GM12874 (cell line): ENCODE measurements at regions not wholly inside any gene's neighbourhood (a gene's known extent, or its start where the extent isn't known, plus 50 kb on each side); places are given as distances from the start of the nearest gene placed in this dataset.

Experiments used
- CTCF ChIP-seq: IDR thresholded peaks from 2 replicates; pipeline ENCODE4 v1.5.1; 2011; ENCODE audit warnings: low read depth, mild to moderate bottlenecking, control low read depth, low read length, moderate library complexity; ENCODE audit not compliant: insufficient read depth

DNA sequence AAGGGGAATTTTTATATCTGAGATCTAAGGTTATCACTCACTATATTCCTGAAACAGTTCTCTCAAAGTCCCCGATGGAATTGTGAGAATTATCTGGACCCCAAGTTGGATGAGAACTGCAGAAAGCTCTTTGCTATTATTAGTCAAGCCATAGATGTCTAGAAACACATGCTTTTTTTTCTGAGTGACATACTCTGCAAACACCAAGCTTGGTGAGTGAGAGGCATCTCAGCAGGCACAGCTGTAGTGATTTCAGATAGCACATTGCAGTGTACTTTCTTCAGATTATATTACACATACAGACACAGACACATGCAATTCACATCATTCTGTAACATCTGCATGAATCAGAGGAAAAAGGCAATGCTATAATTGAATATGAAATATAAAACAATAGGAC is 111.1 kb upstream of the UFL1 start:
- TF ChIP-seq CTCF, result no peak

DNA sequence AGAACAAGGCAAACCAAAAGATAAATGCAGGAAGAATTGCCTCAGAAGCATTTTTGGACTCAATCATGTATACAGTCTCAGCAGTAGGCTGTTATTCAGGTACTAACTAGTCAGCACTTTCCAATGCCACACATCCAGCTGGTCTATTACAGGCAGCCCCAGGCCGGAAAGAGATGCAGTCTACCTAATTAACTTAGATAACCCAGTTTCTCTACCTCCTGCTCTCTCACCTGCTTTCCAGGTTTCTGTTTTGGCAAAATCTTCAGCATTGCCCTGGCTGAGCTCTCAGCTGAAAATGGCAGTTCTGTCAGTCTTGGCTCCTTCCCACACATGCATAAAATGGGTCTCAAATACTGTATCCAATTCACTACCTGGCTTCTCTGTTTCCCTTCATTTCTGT is 101.3 kb upstream of the UFL1 start:
- no peak for TF ChIP-seq CTCF

DNA sequence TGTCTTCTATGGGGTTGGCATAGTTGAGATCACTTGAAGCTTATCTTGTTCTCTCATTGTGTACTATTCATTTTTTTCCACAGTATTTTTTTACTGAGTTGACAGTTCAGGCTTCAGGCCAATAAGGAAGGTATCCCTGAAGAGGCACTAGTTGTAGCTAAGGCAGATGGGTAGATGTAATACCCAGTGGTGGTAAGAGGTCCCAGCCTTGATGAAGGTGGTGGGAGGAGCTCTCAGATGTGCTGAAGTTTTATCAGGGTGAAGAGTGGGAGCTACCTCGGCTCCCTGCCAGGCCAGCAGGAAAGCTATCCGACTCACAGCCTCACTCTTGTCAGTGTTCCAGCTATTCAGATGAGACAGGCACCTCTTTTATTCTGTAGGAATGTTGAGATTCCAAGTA is 87.7 kb upstream of the UFL1 start:
- TF ChIP-seq CTCF, result no peak

DNA sequence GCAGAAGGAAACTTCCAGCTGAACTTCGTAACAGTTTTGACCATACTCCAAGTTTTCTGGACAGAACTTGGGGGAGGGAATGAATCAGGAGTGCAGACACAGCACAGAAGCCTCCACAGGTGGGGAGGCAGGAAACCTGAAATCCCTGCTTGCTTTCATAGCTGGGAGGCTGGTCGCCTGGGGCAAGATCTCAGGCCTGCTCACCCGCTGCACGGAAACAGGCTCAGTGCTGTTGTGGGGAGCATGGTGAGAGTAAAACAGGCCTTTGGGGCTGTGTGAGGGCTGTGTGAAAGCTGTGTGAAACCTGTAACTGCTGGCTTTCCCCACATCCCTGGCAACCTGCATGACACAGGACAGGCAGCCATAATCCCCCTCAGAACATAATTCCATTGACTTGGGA is 85.2 kb upstream of the UFL1 start:
- no peak for TF ChIP-seq CTCF

GRCh38 chr6:96450082-96450769 is 71.4 kb upstream of the UFL1 start:
- TF ChIP-seq CTCF, result no peak

DNA sequence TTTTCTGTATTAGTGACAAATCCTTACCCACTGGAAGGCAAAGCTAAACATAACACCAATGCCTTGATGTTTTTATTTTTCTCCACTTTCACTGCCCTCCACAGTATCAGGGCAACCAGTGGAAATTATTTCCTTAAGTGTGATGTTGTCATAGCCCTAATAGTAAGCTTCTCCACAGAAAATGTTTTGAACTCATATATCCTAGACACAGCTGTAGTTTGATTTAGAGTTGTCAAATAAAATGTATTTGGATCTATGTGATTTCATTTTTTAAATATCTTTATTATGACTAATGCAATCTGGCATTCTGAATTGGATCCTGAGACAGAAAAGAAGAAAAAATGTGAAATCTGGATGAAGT is 70.9 kb upstream of the UFL1 start:
- TF ChIP-seq CTCF, result no peak

DNA sequence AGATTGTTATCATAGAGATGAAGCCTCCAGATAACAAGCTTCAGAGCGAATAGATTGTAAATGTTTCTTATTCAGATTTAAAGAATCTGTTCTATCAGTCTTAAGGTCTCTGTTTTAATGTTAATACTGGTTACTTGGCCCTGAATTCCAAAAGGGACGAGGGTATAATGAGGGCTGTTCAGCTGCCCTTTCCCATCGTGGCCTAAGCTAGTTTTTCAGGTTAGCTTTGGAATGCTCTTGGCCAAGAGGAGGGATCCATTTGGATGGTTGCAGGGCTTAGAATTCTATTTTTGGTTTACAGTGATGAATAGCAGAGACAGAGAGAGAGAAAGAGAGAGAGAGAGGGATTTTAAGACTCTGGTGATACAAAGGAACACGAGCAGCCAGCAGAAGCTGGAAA is 62.8 kb upstream of the UFL1 start:
- TF ChIP-seq CTCF, result no peak

DNA sequence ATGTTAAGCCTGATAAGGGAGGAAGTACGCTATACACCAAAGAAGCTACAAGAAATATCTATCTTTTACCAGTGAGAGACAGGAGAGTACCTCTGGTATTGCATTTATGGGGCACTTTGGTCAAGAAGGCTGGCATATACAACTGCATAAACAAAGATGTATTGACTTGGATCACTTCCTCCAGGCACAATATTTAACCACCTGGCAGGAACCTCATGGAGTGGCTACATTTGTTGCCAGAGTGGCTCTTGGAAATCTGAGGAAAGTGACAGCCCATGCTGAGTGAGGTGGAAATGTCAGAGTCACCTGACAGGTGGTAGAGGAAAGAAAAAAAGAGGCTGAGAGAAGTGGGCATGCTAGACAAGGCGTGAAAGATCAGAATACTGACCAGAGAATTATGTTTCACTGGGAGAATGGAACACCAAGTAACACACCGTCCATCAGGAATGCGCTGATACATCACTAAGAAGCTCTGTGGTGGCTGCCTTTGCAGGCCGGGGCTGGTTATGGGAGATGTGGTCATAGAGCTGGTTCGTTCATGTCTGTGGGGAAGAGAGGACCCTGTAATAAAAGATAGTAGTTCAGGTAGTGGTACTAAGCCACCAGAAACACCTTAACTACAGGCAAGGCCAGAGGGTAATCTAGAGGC is 61.4 kb upstream of the UFL1 start:
- TF ChIP-seq CTCF, result no peak
